ENCODE measurements at regions not wholly inside any gene's neighbourhood (a gene's known extent, or its start where the extent isn't known, plus 50 kb on each side); places are given as distances from the start of the nearest gene placed in this dataset.
"Not testable (repeated sequence)": the region's sequence is repeated elsewhere in the genome, so short reads cannot be mapped to it uniquely, and the experiment has no call there.

GRCh38 chr2:187774551-187775071, 220.4 kb upstream of the TFPI start:
- peak; percentile 63 for DNase-seq (ENCODE audit: low read depth)
- TF ChIP-seq CTCF (conservative IDR thresholded peaks at IDR 0.05; ENCODE audit: control insufficient read depth, insufficient read depth, low read depth, low read length), result no peak
- no peak overlapping the region for H3K4me3 ChIP-seq (ENCODE audit: control insufficient read depth, low read depth, low read length)

- TF ChIP-seq CTCF (conservative IDR thresholded peaks at IDR 0.05; ENCODE audit: control insufficient read depth, insufficient read depth, low read depth, low read length), result no peak
- no peak overlapping the region for H3K4me3 ChIP-seq (ENCODE audit: control insufficient read depth, low read depth, low read length)
Measured at GRCh38 chr2:187775196-187775595, 221.0 kb upstream of the TFPI start.

GRCh38 chr2:187775651-187776050, 221.4 kb upstream of the TFPI start:
- DNase-seq (ENCODE audit: low read depth), result no peak
- TF ChIP-seq CTCF (conservative IDR thresholded peaks at IDR 0.05; ENCODE audit: control insufficient read depth, insufficient read depth, low read depth, low read length), result no peak
- no peak overlapping the region for H3K4me3 ChIP-seq (ENCODE audit: control insufficient read depth, low read depth, low read length)

More at GRCh38 chr2:187775196-187775595, 221.0 kb upstream of the TFPI start:
- DNase-seq (ENCODE audit: low read depth), result no peak

- no peak overlapping the region for H3K4me3 ChIP-seq (ENCODE audit: control insufficient read depth, low read depth, low read length)
- no peak for TF ChIP-seq CTCF (conservative IDR thresholded peaks at IDR 0.05; ENCODE audit: control insufficient read depth, insufficient read depth, low read depth, low read length)
- DNase-seq (ENCODE audit: low read depth), result no peak
Measured at GRCh38 chr2:187782301-187782700, 228.1 kb upstream of the TFPI start.

GRCh38 chr2:187783446-187783845, 229.2 kb upstream of the TFPI start:
- DNase-seq (ENCODE audit: low read depth), result peak; percentile 18
- peak; percentile 18 for TF ChIP-seq CTCF (conservative IDR thresholded peaks at IDR 0.05; ENCODE audit: control insufficient read depth, insufficient read depth, low read depth, low read length)

GRCh38 chr2:187784138-187784537, 229.9 kb upstream of the TFPI start:
- H3K4me3 ChIP-seq (ENCODE audit: control insufficient read depth, low read depth, low read length); DNase-seq (ENCODE audit: low read depth): not testable (repeated sequence)

More at GRCh38 chr2:187783446-187783845, 229.2 kb upstream of the TFPI start:
- H3K4me3 ChIP-seq (ENCODE audit: control insufficient read depth, low read depth, low read length), result no peak overlapping the region

- TF ChIP-seq CTCF (conservative IDR thresholded peaks at IDR 0.05; ENCODE audit: control insufficient read depth, insufficient read depth, low read depth, low read length), result no peak
- H3K4me3 ChIP-seq (ENCODE audit: control insufficient read depth, low read depth, low read length), result no peak overlapping the region
- no peak for DNase-seq (ENCODE audit: low read depth)
Measured at GRCh38 chr2:187799601-187800000, 245.4 kb upstream of the TFPI start.

Data from fibroblast of mammary gland (primary cell).